ENCODE measurements at regions not wholly inside any gene's neighbourhood (a gene's known extent, or its start where the extent isn't known, plus 50 kb on each side); places are given as distances from the start of the nearest gene placed in this dataset.
A peak's percentile ranks its signal among the peaks of the same experiment; 100 is the strongest.
"Not testable (repeated sequence)": the region's sequence is repeated elsewhere in the genome, so short reads cannot be mapped to it uniquely, and the experiment has no call there.

DNA sequence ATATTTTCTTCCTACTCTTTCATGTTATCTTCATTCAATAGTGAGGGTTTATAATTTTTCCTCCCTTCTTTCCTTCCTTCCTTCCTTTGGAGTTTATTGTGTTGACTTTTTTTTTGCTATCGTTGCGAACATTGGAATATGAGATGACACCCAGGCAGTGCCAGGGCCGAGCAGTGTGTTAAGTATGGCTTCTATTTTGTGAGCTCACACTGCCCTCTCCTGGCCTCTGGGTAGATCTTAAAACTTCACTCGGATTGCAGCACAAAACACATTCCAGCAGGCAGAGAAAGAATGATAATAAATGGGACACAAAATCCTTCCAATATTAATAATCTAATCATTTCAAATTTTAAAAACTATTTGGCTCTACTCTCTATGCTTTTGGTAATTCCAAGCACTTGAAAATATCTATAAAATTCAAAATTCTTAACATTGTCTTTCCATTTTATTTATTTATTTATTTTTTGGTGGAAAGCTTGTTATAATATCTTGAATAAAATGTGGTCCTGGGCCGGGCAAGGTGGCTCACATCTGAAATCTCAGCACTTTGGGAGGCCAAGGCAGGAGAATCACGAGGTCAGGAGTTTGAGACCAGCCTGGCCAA is 147.4 kb upstream of the OLIG3 start:
- Histone ChIP-seq H3K36me3 (ENCODE audit: control insufficient read depth, insufficient read depth, low read length) (no peaks in the 10 kb centered on the region), H3K9me3 (ENCODE audit: control insufficient read depth, insufficient read depth, low read depth, low read length) (no peaks in the 10 kb centered on the region), H2AFZ (ENCODE audit: low read length) (no peak overlapping the region), H3K27me3 (ENCODE audit: control insufficient read depth, insufficient read depth, low read length) (no peaks in the 10 kb centered on the region), H3K4me1 (ENCODE audit: control insufficient read depth, extremely low read depth, insufficient read depth, low read length) (no peaks in the 10 kb centered on the region), H3K27ac (ENCODE audit: insufficient read depth, low read length) (no peak overlapping the region), H4K20me1 (ENCODE audit: control insufficient read depth, extremely low read depth, insufficient read depth, low read length) (no peaks in the 10 kb centered on the region), H3K9ac (ENCODE audit: insufficient read depth, low read length) (no peak overlapping the region), H3K4me3 (replicated peaks in 1 of 4; ENCODE audit: control extremely low read depth in 1 of 4, insufficient read depth in 1 of 4, low read depth in 3 of 4, low read length in 4 of 4) (no peak overlapping the region), H3K79me2 (ENCODE audit: control insufficient read depth, insufficient read depth, low read length) (no peaks in the 10 kb centered on the region), H3K4me2 (ENCODE audit: extremely low read depth, insufficient read depth, low read length) (no peak overlapping the region)
- peak; percentile 56 to 82 for DNase-seq (ENCODE audit: low read depth in 2 of 2)
- TF ChIP-seq, protein P1, sequence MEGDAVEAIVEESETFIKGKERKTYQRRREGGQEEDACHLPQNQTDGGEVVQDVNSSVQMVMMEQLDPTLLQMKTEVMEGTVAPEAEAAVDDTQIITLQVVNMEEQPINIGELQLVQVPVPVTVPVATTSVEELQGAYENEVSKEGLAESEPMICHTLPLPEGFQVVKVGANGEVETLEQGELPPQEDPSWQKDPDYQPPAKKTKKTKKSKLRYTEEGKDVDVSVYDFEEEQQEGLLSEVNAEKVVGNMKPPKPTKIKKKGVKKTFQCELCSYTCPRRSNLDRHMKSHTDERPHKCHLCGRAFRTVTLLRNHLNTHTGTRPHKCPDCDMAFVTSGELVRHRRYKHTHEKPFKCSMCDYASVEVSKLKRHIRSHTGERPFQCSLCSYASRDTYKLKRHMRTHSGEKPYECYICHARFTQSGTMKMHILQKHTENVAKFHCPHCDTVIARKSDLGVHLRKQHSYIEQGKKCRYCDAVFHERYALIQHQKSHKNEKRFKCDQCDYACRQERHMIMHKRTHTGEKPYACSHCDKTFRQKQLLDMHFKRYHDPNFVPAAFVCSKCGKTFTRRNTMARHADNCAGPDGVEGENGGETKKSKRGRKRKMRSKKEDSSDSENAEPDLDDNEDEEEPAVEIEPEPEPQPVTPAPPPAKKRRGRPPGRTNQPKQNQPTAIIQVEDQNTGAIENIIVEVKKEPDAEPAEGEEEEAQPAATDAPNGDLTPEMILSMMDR (conservative IDR thresholded peaks at IDR 0.05 in 1 of 2, IDR thresholded peaks at IDR 0.05 in 1 of 2; ENCODE audit: low read depth in 1 of 2, low read length in 2 of 2) = peak; percentile 65 to 68
- no peak for TF ChIP-seq EZH2 (IDR thresholded peaks at IDR 0.05; ENCODE audit: low read length, missing control alignments)

DNA sequence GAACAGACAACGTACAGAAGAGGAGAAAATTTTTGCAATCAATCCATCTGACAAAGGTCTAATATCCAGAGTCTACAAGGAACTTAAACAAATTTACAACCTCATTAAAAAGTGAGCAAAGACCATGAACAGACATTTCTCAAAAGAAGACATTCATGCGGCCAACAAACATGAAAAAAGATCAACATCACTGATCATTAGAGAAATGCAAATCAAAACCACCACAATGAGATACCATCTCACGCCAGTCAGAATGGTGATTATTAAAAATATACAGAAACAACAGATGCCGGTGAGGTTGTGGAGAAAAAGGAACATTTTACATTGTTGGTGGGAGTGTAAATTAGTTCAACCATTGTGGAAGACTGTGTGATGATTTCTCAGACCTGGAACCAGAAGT is 149.0 kb upstream of the OLIG3 start:
- H3K36me3 ChIP-seq (ENCODE audit: control insufficient read depth, insufficient read depth, low read length); H3K4me2 ChIP-seq (ENCODE audit: extremely low read depth, insufficient read depth, low read length); H3K79me2 ChIP-seq (ENCODE audit: control insufficient read depth, insufficient read depth, low read length); H3K27ac ChIP-seq (ENCODE audit: insufficient read depth, low read length); H3K27me3 ChIP-seq (ENCODE audit: control insufficient read depth, insufficient read depth, low read length); DNase-seq (ENCODE audit: low read depth in 2 of 2); H3K4me1 ChIP-seq (ENCODE audit: control insufficient read depth, extremely low read depth, insufficient read depth, low read length); H3K9me3 ChIP-seq (ENCODE audit: control insufficient read depth, insufficient read depth, low read depth, low read length); H2AFZ ChIP-seq (ENCODE audit: low read length); H3K4me3 ChIP-seq (replicated peaks in 1 of 4; ENCODE audit: control extremely low read depth in 1 of 4, insufficient read depth in 1 of 4, low read depth in 3 of 4, low read length in 4 of 4); H4K20me1 ChIP-seq (ENCODE audit: control insufficient read depth, extremely low read depth, insufficient read depth, low read length); H3K9ac ChIP-seq (ENCODE audit: insufficient read depth, low read length): not testable (repeated sequence)

DNA sequence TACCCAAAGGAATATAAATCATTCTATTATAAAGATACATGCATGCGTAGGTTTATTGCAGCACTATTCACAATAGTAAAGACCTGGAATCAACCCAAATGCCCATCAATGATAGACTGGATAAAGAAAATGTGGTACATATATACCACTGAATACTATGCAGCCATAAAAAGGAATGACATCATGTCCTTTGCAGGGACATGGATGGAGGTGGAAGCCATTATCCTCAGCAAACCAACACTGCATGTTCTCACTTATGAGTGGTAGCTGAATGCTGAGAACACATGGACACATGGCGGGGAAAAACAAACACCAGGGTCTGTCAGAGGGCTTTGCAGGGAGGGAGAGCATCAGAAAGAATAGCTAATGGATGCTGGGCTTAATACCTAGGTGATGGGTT is 149.4 kb upstream of the OLIG3 start:
- not testable (repeated sequence) for H3K4me1 ChIP-seq (ENCODE audit: control insufficient read depth, extremely low read depth, insufficient read depth, low read length); H3K79me2 ChIP-seq (ENCODE audit: control insufficient read depth, insufficient read depth, low read length); H3K27ac ChIP-seq (ENCODE audit: insufficient read depth, low read length); H3K4me3 ChIP-seq (replicated peaks in 1 of 4; ENCODE audit: control extremely low read depth in 1 of 4, insufficient read depth in 1 of 4, low read depth in 3 of 4, low read length in 4 of 4); H2AFZ ChIP-seq (ENCODE audit: low read length); DNase-seq (ENCODE audit: low read depth in 2 of 2); H3K9ac ChIP-seq (ENCODE audit: insufficient read depth, low read length); H4K20me1 ChIP-seq (ENCODE audit: control insufficient read depth, extremely low read depth, insufficient read depth, low read length); H3K4me2 ChIP-seq (ENCODE audit: extremely low read depth, insufficient read depth, low read length); H3K27me3 ChIP-seq (ENCODE audit: control insufficient read depth, insufficient read depth, low read length); H3K36me3 ChIP-seq (ENCODE audit: control insufficient read depth, insufficient read depth, low read length); H3K9me3 ChIP-seq (ENCODE audit: control insufficient read depth, insufficient read depth, low read depth, low read length)

DNA sequence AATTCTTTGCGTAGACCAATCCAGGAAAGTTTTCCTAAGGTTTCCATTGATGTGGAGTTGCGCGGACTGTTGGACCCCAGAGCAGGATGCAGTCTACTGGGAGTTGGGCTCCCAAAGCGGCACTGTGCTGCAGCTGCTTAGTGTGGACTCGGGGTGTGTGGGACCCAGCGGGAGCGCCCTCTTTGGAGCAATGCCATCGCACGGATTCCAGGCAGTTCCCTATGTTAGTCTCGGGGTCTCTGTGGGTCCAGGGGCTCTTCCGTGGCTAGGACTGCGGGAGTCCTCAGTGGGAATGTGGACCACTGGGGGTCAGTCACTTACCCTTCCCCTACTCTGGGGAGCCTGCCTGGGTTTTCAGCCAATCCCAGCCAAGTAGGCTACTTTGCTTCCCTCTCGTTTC is 151.7 kb upstream of the OLIG3 start:
- Histone ChIP-seq H3K79me2 (ENCODE audit: control insufficient read depth, insufficient read depth, low read length) (no peaks in the 10 kb centered on the region), H3K4me3 (replicated peaks in 1 of 4; ENCODE audit: control extremely low read depth in 1 of 4, insufficient read depth in 1 of 4, low read depth in 3 of 4, low read length in 4 of 4) (no peak overlapping the region), H3K4me1 (ENCODE audit: control insufficient read depth, extremely low read depth, insufficient read depth, low read length) (no peaks in the 10 kb centered on the region), H3K9ac (ENCODE audit: insufficient read depth, low read length) (no peak overlapping the region), H2AFZ (ENCODE audit: low read length) (no peak overlapping the region), H3K4me2 (ENCODE audit: extremely low read depth, insufficient read depth, low read length) (no peak overlapping the region), H4K20me1 (ENCODE audit: control insufficient read depth, extremely low read depth, insufficient read depth, low read length) (no peaks in the 10 kb centered on the region), H3K27me3 (ENCODE audit: control insufficient read depth, insufficient read depth, low read length) (no peaks in the 10 kb centered on the region), H3K27ac (ENCODE audit: insufficient read depth, low read length) (no peak overlapping the region), H3K9me3 (ENCODE audit: control insufficient read depth, insufficient read depth, low read depth, low read length) (no peaks in the 10 kb centered on the region), H3K36me3 (ENCODE audit: control insufficient read depth, insufficient read depth, low read length) (no peaks in the 10 kb centered on the region)
- no peak for DNase-seq (ENCODE audit: low read depth in 2 of 2)
- no peak for TF ChIP-seq EZH2 (IDR thresholded peaks at IDR 0.05; ENCODE audit: low read length, missing control alignments)
- TF ChIP-seq, protein P1 (conservative IDR thresholded peaks at IDR 0.05 in 1 of 2, IDR thresholded peaks at IDR 0.05 in 1 of 2; ENCODE audit: low read depth in 1 of 2, low read length in 2 of 2) = no peak
